HG03442 (cell line): ENCODE measurements at regions not wholly inside any gene's neighbourhood (a gene's known extent, or its start where the extent isn't known, plus 50 kb on each side); places are given as distances from the start of the nearest gene placed in this dataset.

ENCODE experiments used
- ATAC-seq: cut with Tn5 transposase; IDR thresholded peaks from one replicate; pipeline ENCODE4 v1.9.1; 2021; ENCODE audit warnings: mild to moderate bottlenecking, moderate library complexity; ENCODE audit not compliant: unreplicated experiment

DNA sequence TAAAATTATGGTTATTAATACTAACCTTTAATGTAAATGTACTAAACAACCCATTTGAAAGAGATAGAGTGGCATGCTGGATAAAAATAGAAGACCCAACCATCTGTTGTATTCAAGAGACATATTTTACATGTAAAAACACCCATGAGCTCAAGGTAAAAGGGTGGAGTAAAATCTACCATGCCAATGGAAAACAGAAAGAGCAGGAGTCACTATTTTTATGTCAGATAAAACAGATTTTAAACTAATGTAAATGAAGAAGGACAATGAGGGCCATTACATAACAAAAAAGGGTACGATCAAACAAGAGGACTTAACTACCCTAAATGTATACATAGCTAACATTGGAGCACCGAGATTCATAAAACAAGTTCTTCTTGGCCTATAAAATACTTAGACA is 66.3 kb downstream of the ITM2A start:
- ATAC-seq = no peak

DNA sequence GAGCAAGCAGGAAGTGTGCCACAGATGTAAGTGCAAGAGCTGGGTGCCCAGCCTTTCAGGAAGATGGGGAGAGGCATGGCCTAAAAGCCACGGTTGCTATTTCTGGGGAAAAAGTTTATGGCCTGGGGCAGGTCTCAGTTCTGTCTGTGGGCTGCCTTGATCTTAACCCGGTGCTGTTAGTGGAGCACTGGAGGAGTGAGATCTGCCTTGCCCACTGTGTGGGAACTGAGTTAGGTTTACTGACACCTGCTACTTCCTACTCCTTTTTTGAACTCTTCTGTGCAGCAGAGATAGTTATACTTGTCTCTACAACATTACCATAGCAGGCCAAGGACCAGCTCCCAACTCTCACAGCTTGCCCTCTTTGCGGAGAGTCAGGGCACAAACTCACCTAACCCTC is 76.5 kb downstream of the ITM2A start:
- no peak for ATAC-seq

DNA sequence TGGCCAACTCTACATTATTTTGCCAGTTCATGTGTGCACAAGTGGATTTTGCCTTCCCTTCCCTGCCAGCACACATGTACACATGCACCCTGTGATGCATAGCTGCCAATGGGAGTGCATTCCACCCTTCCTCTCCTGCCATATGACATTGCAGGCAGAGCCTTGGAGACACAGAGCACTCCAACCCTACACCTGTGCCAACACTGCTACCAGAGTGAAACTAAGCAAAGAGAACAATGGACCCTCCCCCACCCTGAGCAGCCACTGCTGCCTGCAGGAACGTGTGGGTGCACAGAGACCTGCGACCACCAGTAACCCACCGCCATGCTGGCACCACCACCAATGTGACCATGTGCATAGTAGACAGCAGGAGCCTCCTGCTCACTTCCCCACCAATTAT is 78.4 kb downstream of the ITM2A start:
- no peak for ATAC-seq

DNA sequence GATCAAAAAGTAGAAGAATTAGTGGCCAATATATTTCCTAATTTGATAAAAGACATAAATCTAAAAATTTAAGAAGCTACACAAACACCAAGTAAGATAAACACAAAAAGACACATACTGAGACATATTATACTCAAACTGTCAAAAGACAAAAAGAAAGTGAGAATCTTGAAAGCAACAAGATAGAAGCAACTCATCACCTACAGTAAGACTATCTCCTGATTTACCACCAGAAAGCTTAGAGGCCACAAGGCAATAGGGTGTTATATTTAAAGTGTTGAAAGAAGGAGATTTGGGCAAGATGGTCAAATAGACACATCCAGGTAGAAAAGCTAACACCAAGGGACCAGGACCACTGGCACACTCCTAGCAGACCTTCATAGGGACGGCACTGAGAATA is 79.4 kb downstream of the ITM2A start:
- ATAC-seq = no peak

DNA sequence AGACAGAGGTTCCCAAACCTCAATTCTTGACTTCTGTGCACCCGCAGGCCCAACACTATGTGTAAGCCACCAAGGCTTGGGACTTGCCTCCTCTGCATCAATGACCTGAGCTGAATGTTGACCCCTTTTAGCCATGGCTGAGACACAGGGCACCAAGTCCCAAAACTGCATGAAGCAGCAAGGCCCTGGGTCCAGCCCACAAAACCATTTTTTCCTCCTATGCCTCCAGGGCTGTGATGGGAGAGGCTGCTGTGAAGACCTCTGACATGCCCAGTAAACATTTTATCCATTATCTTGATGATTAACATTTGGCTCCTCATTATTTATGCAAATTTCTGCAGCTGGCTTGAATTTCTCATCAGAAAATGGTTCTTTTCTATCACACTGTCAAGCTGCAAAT is 85.4 kb downstream of the ITM2A start:
- no peak for ATAC-seq

DNA sequence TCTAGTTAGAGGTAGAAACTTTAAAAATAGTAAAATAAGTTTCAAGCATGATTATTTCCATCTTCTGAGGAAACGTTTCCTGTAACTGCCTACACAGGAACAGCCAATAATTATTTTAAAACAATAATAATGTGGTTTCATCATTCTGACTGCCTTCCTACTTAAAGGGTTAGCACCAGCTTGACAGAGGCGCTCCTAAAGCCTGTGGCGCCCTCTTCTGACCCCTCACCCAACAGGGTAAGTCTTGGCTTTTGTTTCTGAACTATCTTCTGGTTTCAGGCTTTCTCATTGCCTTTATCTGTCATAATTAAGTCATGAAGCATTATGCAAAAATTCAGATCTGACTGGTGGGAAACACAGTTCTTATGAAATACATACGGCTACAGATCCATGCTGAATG is 96.7 kb downstream of the ITM2A start:
- peak; percentile 87 for ATAC-seq

DNA sequence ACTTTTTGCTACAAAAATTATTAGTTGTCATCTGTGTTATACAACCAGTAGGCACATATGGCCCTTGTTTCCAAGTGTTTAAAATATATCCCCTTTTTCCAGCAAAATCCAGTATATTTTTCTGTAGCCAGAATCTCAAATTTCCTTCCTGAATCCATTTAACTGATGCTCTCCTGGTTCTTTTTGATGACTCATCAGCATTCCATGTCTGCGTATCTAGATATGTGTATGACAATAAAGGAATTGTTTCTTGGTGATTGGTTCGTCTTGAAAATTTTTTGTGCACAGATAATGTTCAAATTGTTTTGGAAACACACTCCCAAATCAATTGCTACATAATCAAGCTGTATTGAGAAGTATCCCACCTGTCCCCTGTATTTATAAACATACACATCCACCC is 98.3 kb downstream of the ITM2A start:
- no peak for ATAC-seq

DNA sequence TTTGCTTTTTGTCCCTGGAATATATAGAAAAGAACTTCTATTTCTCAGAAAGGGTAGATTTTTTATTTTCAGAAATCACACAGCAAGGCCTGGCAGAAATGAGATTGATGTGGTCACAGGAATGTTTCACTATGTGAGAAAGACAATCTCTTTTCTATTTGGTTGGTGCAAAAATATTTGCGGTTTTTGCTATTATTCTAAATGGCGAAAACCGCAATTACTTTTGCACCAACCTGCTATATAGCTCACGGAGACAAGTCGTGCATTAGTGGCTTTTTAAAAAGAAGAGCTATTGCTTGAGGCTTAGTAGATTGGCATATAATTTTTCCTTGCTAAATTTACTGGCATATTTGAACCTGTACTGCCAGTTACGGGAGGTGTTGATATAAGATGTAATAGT is 100.4 kb downstream of the ITM2A start:
- ATAC-seq = no peak

DNA sequence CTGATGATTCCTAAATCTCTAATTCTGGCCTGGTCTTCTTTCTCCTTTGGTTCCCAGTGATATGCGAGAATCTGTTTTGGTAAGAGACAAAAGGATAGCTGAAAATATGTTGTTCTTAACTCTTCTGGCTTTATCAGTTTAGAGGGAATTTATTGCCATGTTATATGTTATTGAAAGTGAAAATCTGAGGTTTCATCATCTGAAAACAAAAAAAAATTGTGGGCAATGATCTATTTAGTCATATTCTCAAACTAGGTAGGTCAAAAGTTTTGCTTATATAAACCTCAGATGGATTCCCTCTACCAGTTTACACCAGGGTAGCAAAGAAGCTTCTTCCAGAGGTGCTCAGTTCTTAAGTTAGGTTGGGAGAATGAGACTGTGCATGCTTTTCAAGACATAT is 103.6 kb downstream of the ITM2A start:
- ATAC-seq = no peak

DNA sequence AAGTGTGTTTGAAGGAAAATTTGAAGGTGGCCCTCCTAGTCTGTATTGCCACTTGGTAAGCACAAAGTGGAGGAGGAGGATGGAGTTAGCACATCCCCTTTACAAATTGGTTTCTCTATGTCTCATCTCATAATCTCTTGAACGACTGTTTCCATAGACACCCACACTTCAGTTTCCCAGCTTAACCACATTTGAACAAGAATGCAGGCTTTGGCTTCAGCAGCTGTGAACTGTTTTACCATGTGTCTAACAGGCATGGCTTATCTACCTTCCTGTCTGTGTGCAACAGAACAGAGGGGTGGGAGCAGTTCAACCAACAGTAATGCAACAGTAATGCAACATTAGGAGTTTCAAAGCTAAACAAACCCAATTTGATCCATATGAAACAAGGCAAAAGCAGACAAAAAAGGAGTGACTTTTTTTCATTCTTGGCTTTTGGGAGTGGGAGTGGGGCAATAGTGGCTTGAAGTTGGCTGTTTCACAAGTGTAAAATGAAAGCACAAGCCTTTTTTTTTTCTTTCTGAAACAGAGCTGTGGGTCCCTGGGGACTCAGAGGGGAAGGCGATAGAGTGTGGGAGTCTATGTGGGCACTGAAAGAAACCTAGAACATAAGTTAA is 108.0 kb downstream of the ITM2A start:
- peak; percentile 89 for ATAC-seq

DNA sequence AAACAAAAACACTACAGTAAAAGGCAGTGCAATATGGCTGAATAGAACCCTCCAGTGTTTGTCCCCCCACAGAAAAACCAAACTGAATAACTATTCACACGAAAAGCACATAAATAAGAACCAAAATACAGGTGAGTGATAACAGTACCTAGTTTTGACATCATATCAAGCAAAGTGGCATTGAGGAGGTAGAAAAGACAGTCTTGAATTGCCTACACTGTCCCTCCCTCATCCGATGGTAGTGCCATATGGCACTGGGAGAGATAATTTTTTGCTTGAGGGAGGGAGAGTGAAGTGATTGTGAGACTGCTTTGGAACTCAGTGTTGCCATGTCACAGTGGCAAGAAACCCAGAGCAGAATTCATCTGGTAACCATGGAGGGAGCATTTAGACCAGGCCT is 99.2 kb downstream of the GPR174 start:
- ATAC-seq = no peak

DNA sequence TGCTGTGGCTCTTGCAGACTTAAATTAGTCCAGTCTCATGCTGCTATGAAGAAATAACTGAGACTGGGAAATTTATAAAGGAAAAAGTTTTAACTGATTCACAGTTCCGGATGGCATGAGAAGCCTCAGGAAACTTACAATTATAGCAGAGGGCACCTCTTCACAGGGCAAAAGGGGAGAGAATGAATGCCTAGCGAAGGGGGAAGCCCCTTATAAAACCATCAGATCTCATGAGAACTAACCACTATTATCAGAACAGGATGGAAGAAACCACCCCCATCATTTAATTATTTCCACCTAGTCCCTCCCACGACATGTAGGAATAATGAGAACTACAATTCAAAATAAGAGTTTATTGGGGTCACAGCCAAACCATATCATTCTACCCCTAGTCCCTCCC is 91.4 kb downstream of the GPR174 start:
- ATAC-seq = no peak

DNA sequence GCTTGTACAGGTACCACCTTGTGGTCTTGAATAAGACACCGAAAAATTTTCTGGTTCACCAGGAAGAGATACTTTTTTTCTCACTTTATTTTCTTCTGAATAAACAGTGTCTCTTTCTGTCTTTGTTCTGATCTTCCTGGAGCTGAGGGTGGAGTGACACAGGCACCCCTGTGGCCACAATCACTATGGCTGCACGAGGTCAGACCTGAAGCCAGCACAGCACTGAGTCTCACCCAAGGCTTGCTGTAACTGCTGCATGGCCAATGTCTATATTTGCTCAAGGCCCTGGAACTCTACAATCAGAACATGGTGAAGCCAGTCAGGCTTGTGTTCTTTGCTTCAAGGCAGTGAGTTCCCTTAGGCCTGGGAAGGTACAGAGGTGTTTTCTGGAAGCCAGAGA is 87.2 kb downstream of the GPR174 start:
- no peak for ATAC-seq
